ENCODE measurements at regions not wholly inside any gene's neighbourhood (a gene's known extent, or its start where the extent isn't known, plus 50 kb on each side); places are given as distances from the start of the nearest gene placed in this dataset.
A peak's percentile ranks its signal among the peaks of the same experiment; 100 is the strongest.
"Not testable (repeated sequence)": the region's sequence is repeated elsewhere in the genome, so short reads cannot be mapped to it uniquely, and the experiment has no call there.

DNA sequence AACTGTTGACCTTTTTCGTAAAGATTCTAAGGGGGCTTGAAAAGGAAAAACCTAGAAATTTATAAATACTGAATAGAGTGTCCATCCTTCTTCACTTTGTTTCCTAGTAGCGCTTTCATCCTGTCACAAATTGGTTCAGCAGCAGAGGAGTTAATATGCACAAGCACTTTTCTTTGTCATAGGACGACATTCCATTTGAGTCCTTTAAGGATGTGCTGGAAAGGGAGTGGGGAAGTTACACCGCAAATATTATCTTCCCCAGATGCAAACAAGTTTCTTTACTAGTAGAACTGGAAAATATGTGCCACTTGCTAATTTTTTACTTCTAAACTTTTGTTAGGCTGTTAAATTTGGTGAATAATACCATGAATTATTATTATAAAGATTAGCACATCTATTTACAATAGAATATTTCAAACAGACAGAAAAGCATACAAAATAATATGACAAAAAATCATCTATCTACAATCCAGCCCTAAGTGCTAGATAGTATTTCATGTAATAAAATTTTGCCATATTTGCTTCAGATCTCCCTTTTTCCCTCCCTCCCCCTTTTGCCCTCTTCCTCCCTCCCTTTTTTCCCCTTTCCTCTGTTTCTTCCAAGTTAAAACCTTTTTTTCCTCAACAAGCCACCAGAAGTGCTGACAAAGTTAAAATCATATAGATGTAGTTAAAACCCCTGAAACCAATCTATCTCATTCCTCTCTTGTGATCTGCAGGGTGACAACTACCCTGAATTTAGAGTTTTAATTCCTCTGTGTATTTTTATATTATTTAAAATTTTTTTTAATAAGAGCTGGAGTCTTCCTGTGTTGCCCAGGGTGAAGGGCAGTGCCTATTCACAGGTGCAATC, 50.5 kb upstream of the MAP4K3 start:
- DNase-seq = peak; percentile 59

- peak; percentile 90 for DNase-seq
Measured at GRCh38 chr2:39488450-39488849, 51.4 kb upstream of the MAP4K3 start.

GRCh38 chr2:39490586-39490985, 53.5 kb upstream of the MAP4K3 start:
- DNase-seq = no peak

DNA sequence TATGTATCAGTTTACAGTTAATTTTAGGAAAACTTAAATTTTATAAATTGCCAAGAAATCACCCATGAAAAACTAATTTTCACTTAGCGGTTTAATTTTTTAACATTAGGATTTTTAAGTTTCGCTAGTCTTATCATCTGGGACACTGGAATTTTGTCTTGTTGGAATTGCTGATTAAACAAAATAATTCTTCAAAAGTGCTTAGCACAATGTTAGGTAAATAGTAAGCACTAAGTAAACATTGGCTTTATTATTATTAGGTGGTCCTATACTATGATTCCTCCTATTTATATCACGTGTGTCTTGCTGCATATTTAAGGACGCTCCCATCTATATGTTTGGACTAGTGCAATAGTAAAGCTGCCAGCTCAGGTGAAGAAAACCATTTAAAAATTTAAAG, 54.6 kb upstream of the MAP4K3 start:
- no peak for DNase-seq

DNA sequence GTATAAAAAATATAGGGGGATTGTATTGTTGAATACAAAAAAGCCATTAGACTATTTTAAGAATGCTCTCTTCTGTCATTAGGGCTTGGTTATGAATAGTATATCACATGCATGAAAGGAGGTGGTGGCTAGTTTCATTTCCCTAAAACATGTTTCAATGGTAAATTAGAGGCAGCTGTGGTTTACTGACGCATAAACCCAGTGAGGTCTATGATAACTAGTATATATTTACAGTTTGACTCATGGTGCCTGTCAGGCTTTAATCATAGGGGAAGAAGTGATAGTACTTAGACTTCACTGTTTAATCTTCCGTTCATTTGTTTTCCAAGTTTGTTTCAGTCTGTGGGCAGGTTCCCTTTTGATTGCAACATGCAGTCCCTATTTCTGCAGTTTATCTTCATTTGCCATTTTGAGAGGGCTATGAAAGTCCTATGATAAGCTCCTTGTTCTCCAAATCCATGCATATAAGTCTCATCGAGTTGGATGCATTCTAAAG, 55.1 kb upstream of the MAP4K3 start:
- DNase-seq = peak; percentile 99

- no peak for DNase-seq
Measured at GRCh38 chr2:39492716-39493115, 55.6 kb upstream of the MAP4K3 start.

DNA sequence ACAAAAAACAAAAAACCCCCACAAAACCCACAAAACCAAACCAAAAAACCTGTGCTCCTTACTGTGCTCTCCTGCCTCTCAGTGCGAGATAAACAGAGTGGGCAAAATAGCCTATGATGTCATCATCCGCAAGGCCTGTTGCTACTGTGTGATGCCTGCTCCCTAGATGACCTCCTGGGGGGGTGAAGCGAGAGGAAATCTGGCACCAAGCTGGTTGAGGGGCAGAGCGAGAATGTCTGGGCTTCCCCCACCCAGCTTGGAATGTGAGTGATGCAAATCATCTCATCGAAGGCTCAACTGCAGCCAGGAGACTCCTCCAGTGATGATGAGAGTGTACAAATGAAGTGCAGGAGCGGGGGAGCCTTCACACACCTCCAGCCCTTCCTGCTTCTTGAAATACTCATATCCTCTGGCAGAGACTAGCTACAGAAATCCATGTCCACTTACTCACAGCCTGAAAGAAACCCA, 57.7 kb upstream of the MAP4K3 start:
- DNase-seq = peak; percentile 95

DNA sequence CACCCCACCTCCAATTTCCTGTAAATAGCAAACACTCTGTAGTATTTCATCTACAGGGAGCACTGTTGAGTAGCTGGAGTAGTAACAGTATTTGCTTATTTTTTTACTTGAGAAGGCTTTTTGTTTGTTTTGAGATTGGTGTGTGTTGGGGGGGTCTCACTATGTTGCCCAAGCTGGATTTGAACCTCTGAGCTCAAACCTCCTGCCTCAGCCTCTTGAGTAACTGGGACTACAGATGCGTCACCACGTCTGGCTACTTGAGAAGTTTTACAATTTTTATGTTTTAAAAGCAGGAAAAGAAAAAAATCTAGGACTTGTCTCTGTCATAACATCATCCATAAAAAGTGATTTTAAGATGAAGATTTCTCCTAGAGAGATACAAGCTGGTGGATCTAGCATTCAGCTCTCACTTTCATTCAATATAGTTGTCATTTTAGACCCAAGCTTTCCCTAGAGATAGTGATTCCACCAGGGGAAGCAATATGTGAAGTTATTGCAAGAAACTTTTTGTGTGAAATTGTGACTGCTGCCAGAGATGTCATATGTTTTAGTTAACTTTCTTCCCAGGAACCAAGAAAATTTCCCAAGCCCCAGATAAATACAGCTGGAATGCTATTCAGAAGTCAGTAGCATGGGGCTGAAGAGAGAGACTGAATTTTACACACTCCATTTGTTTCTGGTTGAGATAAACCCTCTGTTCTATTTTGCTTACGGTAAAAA, 60.2 kb upstream of the MAP4K3 start:
- no peak for DNase-seq

GRCh38 chr2:39498176-39498575, 61.1 kb upstream of the MAP4K3 start:
- DNase-seq = not testable (repeated sequence)

DNA sequence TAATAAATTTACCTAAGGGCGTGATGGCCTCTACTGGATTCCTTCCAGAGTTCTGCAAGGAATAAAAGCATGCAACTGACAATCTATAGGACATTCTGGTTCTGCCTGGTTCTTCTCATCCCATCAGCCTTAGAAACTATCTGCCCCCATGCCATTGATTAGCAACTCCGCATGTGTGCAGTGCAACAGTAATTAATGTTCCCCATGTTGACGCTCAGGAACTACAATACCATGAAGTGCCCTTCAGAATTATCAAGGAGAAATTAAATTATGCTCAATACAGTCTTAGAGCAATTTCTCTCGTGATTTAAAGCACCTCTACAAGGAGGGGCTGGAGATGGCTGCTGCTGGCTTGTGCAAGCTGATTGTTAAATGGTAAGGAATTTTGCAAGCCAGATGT, 61.7 kb upstream of the MAP4K3 start:
- no peak for DNase-seq

- DNase-seq = no peak
Measured at GRCh38 chr2:39499336-39499735, 62.3 kb upstream of the MAP4K3 start.

- DNase-seq = no peak
Measured at GRCh38 chr2:39501412-39501811, 64.3 kb upstream of the MAP4K3 start.

GRCh38 chr2:39503277-39503676, 66.2 kb upstream of the MAP4K3 start:
- no peak for DNase-seq

DNA sequence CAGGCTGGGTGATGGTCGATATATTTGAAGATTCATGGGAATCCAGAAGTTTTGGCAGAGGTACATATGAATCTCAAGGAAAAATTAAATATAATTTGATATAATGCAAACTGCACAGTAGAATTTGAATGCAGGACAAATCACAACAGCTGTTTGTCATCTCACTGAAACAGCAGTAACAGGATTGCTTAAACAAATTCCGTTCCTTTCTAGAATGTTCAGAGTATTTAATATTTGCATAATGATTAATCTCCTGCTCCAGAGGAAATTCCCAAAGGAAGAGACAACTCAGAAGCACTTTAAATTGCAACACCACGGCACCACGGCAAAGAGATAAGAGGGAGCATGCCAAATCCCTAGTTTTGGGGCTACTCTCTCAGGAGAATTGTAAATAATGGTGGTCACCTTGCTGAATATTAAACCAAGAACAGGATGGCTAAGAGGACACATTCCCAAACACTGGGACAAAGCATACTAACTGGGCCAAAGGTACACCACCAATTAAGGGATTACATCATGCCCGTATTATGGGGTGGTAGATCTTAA, 67.8 kb upstream of the MAP4K3 start:
- DNase-seq = peak; percentile 95

- DNase-seq = peak; percentile 52
Measured at GRCh38 chr2:39506215-39506614, 69.1 kb upstream of the MAP4K3 start.

DNA sequence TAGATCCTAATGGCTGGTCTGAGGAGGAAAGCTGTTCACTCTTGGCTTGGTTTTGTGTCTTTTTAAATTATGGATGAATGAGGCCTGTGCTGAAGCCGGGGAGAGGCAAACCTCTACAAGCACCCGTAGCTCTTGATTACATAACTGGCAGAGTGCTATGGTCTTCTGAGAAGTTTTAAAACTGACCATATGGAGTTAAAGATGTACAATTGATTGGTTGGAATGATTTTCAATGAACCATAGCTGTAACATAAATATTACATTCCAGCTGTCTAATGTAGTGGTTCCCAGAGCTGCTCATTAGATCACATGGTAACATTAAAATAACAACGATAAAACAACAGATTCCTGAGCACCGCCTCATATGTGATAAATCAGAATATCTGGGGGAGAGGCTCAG, 71.1 kb upstream of the MAP4K3 start:
- DNase-seq = peak; percentile 89

DNA sequence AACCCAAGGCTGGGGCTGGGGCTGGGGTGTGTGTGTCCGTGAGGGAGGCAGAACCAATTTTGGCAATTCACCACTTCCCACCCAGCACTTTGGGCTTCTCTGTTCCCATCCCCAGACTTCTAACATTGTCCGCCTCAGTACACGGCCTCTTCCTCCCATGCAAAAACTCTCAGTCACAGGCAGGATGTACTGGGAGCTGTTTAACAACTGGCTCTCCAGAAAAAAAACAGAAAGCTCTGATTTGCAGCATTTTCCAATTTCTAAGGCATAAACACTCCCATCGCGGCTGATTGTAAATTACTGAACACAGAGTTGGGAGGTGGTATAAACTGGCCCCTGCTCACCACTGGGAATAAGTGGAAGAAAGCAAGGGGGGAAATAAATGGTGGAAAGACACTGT, 73.1 kb upstream of the MAP4K3 start:
- DNase-seq = no peak

GRCh38 chr2:39511219-39511604, 74.1 kb upstream of the MAP4K3 start:
- DNase-seq = no peak

- no peak for DNase-seq
Measured at GRCh38 chr2:39511605-39512433, 74.7 kb upstream of the MAP4K3 start.

DNA sequence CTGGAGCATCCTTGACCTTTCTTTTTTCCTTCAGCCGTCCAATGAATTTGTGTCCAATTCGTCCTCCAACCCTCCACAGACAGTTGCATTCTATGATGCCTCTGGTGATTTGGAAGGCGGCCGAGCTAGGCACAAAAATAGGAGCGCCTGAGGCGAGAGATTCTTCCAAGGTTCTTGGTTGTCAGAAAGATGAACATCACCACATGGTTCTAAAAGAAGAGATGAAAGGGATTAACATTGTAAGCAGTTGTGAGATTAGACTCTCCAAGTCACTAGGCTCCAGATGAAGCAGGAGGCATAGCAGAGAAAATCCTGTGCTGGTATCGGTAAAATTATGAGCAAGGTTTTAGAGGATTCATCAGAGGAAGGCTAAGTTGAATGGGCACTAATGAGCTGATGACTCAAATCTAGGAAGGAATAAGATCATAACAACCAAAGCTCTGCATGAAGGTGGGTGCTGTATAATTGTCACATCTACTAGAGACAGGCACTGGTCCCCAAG, 75.4 kb upstream of the MAP4K3 start:
- DNase-seq = no peak

- DNase-seq = peak; percentile 73
Measured at GRCh38 chr2:39512941-39513340, 75.9 kb upstream of the MAP4K3 start.

DNA sequence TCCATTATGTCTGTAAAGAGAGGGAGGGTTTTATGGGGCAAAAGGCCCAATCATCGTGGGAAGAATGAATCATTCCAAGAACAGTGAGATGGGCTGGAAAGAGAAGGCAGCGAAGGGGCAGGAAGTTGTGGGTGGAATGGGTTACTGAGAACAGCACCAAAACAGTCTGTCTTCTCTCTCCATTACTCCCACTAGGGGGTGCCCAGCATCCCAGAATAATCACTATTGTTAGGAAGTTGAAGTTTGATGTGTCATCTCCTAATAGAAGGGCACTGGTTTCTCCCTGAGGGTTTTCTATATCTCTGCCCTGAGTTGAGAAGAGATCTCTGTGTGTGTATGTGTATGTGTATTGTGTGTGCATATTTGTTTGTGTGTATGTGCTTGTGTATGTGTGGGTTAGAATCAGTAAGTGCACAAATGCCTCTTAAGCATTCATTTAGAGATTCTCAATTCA, 76.6 kb upstream of the MAP4K3 start:
- DNase-seq = peak; percentile 96

DNA sequence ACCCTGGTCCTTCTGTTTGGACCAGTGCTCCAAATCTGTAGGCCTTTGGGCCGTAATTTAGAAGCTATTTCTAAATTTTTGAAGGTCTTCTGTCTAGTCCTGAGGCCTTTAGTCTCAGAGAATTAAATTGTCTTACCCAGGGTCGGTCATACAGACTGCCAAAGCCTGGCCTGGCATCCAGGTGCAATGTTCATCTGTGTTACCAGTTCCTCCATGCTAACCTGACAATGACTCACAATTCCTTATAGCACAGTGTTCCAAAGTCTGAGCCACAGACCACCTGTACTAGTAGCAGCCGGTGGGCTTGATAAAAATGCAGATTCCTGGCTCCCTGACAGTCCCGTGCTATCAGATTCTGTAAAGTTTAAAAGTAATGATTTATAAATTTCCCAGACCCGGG, 77.7 kb upstream of the MAP4K3 start:
- no peak for DNase-seq
